Progenitor cell of endocrine pancreas (in vitro differentiated cells): ENCODE measurements at regions not wholly inside any gene's neighbourhood (a gene's known extent, or its start where the extent isn't known, plus 50 kb on each side); places are given as distances from the start of the nearest gene placed in this dataset.

Experiments
- DNase-seq: peaks from one replicate; pipeline ENCODE4 v3.0.0; 2021; ENCODE audit warnings: low spot score; ENCODE audit not compliant: unreplicated experiment
- H3K27ac Mint-ChIP-seq: 2 replicates; pipeline ENCODE4 v1.8.0; 2021; ENCODE audit warnings: mild to moderate bottlenecking, moderate library complexity, mixed read lengths
- H3K27me3 Mint-ChIP-seq: 2 replicates; pipeline ENCODE4 v1.8.0; 2021; ENCODE audit warnings: mixed read lengths
- H3K36me3 Mint-ChIP-seq: 2 replicates; pipeline ENCODE4 v1.8.0; 2022; ENCODE audit warnings: mixed read lengths; ENCODE audit not compliant: insufficient read depth
- H3K4me1 Mint-ChIP-seq: 2 replicates; pipeline ENCODE4 v1.8.0; 2021; ENCODE audit warnings: low read depth, mixed read lengths
- H3K4me3 Mint-ChIP-seq: 2 replicates; pipeline ENCODE4 v1.8.0; 2021; ENCODE audit warnings: low read depth, mild to moderate bottlenecking, moderate library complexity, mixed read lengths
- H3K9me3 Mint-ChIP-seq: 2 replicates; pipeline ENCODE4 v1.8.0; 2021; ENCODE audit warnings: low read depth, mixed read lengths
- TF ChIP-seq, protein P1 (sequence below): fragments of 200-600 bp; sonication (generic); IDR thresholded peaks from one replicate; pipeline ENCODE4 v1.5.0; 2021; ENCODE audit warnings: antibody characterized with exemption, mild to moderate bottlenecking; ENCODE audit not compliant: unreplicated experiment

DNA sequence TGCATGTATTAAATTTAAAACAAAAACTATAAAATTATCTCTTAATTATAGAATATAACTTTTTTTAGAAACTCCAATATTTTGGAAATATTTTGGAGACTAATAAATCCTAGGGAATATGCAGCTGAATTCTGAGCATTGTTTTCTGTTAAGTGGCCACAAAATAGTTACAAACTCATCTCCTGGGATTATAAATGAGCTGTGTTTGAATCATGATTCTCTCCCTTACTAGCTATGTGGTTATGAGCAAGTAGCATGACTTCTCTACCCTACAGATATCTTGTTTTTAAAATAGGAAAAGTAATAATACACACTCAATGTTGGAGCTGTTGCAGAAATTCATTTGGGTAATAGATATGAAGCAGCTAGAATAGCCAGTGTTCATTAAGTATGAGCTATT, 137.9 kb upstream of the ITGA4 start:
- TF ChIP-seq, protein P1, sequence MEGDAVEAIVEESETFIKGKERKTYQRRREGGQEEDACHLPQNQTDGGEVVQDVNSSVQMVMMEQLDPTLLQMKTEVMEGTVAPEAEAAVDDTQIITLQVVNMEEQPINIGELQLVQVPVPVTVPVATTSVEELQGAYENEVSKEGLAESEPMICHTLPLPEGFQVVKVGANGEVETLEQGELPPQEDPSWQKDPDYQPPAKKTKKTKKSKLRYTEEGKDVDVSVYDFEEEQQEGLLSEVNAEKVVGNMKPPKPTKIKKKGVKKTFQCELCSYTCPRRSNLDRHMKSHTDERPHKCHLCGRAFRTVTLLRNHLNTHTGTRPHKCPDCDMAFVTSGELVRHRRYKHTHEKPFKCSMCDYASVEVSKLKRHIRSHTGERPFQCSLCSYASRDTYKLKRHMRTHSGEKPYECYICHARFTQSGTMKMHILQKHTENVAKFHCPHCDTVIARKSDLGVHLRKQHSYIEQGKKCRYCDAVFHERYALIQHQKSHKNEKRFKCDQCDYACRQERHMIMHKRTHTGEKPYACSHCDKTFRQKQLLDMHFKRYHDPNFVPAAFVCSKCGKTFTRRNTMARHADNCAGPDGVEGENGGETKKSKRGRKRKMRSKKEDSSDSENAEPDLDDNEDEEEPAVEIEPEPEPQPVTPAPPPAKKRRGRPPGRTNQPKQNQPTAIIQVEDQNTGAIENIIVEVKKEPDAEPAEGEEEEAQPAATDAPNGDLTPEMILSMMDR = no peak
- Mint-ChIP-seq H3K27me3 (no peaks in the 10 kb centered on the region), H3K4me1 (no peaks in the 10 kb centered on the region), H3K9me3 (no peaks in the 10 kb centered on the region), H3K27ac (no peak overlapping the region), H3K36me3 (no peaks in the 10 kb centered on the region), H3K4me3 (no peak overlapping the region)
- DNase-seq = no peak

DNA sequence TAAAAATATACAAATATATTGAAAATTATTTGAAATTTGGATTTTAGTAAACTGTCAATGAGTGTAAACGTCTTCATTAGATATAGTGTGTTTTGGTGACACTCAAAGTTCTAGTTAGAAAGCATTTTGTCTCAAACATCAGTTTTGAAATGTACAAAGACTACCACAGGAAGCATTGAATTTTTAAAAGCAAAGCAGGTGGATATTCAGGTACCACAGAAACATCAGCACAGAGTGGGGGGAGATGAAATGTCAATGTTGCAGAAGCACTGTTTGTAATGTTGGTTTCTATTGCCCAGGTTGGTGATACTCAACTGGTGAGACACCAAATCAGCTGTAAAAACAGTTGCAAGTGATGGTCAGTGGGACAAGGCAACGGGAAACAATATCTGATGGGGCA, 136.5 kb upstream of the ITGA4 start:
- no peaks in the 10 kb centered on the region for H3K36me3 Mint-ChIP-seq
- no peaks in the 10 kb centered on the region for H3K4me1 Mint-ChIP-seq
- H3K27ac Mint-ChIP-seq = no peak overlapping the region
- no peak overlapping the region for H3K4me3 Mint-ChIP-seq
- H3K27me3 Mint-ChIP-seq = no peaks in the 10 kb centered on the region
- TF ChIP-seq, protein P1 = no peak
- no peak for DNase-seq
- no peaks in the 10 kb centered on the region for H3K9me3 Mint-ChIP-seq

DNA sequence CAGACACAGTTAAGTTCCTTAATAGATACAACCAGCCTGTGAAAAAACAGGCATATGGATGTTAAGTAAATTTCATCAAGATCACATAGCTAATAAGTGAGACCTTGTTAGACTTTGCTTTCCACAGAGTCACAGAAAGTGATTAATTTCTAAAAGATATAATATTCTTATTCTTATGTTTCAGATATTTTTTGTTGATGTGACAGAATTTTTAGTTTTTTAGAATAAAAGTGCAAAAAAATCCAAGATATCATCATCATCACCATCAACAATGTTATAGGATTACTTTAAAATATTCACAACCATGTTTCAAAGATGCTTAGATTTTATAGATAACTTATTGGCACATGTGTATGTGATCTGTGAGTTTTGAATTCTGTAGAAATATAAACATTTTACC, 132.3 kb upstream of the ITGA4 start:
- Mint-ChIP-seq H3K9me3 (peaks cover 15% of the 10 kb centered on the region), H3K36me3 (no peaks in the 10 kb centered on the region), H3K27ac (no peak overlapping the region), H3K27me3 (no peaks in the 10 kb centered on the region), H3K4me1 (no peaks in the 10 kb centered on the region), H3K4me3 (no peak overlapping the region)
- TF ChIP-seq, protein P1 = no peak
- no peak for DNase-seq

DNA sequence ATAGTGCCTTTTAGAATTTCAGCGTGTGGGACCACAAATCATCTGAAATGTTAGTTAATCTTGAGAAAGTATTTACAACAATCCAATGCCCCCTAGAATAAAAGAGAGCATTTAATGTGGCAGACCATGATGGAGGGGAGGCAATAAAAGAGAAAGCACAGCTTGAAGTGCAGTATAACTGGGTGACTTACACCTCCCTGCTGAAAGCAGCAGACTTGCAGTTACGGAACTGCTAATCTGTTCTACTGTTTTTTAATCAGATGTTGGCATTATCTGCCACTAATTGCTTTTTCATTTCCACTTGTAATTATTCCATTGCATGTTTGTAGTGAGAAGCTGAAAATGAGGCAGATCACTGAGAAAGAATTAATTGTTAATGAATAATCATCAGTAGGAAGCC, 130.5 kb upstream of the ITGA4 start:
- no peak overlapping the region for H3K27ac Mint-ChIP-seq
- H3K36me3 Mint-ChIP-seq = no peaks in the 10 kb centered on the region
- DNase-seq = no peak
- no peaks in the 10 kb centered on the region for H3K4me1 Mint-ChIP-seq
- H3K9me3 Mint-ChIP-seq = peaks cover 15% of the 10 kb centered on the region
- TF ChIP-seq, protein P1 = no peak
- no peaks in the 10 kb centered on the region for H3K27me3 Mint-ChIP-seq
- H3K4me3 Mint-ChIP-seq = no peak overlapping the region

DNA sequence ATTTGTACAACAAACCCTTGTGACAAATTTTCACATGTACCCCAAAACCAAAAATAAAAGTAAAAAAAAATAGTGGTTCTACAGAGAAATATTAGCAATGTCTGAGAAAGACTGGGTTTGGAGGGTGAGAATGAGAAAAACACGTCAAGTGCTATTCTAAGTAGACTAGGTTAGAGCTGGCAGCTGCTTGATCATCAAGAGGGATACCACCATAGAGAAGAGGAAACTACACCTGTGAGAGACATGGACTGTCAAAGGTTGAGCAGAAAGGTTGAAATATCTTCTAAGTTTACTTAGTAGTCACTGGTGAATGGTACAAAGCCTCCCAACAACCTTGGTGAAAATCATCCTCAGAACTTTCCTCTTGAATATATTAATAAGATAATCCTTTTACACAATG, 126.9 kb upstream of the ITGA4 start:
- no peak overlapping the region for H3K27ac Mint-ChIP-seq
- no peaks in the 10 kb centered on the region for H3K27me3 Mint-ChIP-seq
- TF ChIP-seq, protein P1 = no peak
- H3K36me3 Mint-ChIP-seq = no peaks in the 10 kb centered on the region
- H3K4me3 Mint-ChIP-seq = no peak overlapping the region
- H3K4me1 Mint-ChIP-seq = no peaks in the 10 kb centered on the region
- DNase-seq = no peak
- peaks cover 15% of the 10 kb centered on the region for H3K9me3 Mint-ChIP-seq
